Osteoblast (primary cell): ENCODE measurements at regions not wholly inside any gene's neighbourhood (a gene's known extent, or its start where the extent isn't known, plus 50 kb on each side); places are given as distances from the start of the nearest gene placed in this dataset.
A peak's percentile ranks its signal among the peaks of the same experiment; 100 is the strongest.

ENCODE experiments used
- DNase-seq: peaks from one replicate; pipeline ENCODE4 v3.0.0; 2011; ENCODE audit warnings: low spot score, mixed read lengths; ENCODE audit not compliant: insufficient read length; ENCODE audit errors: missing footprints
- H2AFZ ChIP-seq: 2 replicates; pipeline ENCODE4 v1.6.0; 2011; ENCODE audit warnings: mild to moderate bottlenecking, low read length
- H3K27ac ChIP-seq: 2 replicates; pipeline ENCODE4 v1.5.1; 2011; ENCODE audit warnings: mild to moderate bottlenecking, low read depth, low read length, moderate library complexity
- H3K27me3 ChIP-seq: 2 replicates; pipeline ENCODE4 v1.6.0; 2012; ENCODE audit warnings: mild to moderate bottlenecking, control low read depth, inconsistent platforms, low read length, moderate library complexity; ENCODE audit not compliant: insufficient read depth
- H3K36me3 ChIP-seq: 2 replicates; pipeline ENCODE4 v1.5.1; 2011; ENCODE audit warnings: mild to moderate bottlenecking, low read length, control low read depth, moderate library complexity; ENCODE audit not compliant: insufficient read depth
- H3K4me1 ChIP-seq: 2 replicates; pipeline ENCODE4 v1.5.1; 2011; ENCODE audit warnings: mild to moderate bottlenecking, low read length, control low read depth, moderate library complexity; ENCODE audit not compliant: insufficient read depth
- H3K4me2 ChIP-seq: 2 replicates; pipeline ENCODE4 v1.6.0; 2011; ENCODE audit warnings: mild to moderate bottlenecking, low read length; ENCODE audit not compliant: insufficient read depth
- H3K4me3 ChIP-seq: fragments of 200-600 bp; sonication (generic); 3 replicates; pipeline ENCODE4 v1.5.1; 2012; ENCODE audit warnings: mild to moderate bottlenecking, low read length, inconsistent platforms; ENCODE audit not compliant: insufficient read depth
- H3K79me2 ChIP-seq: 2 replicates; pipeline ENCODE4 v1.6.0; 2012; ENCODE audit warnings: mild to moderate bottlenecking, low read length, control low read depth, inconsistent platforms; ENCODE audit not compliant: insufficient read depth
- H3K9me3 ChIP-seq: 2 replicates; pipeline ENCODE4 v1.5.1; 2011; ENCODE audit warnings: low read depth, low read length, control low read depth
- H4K20me1 ChIP-seq: 2 replicates; pipeline ENCODE4 v1.6.0; 2012; ENCODE audit warnings: mild to moderate bottlenecking, low read length, control low read depth; ENCODE audit not compliant: insufficient read depth
- TF ChIP-seq, protein P1 (sequence below): IDR thresholded peaks from 2 replicates; pipeline ENCODE4 v1.5.1; 2011; ENCODE audit warnings: mild to moderate bottlenecking, low read depth, low read length, moderate library complexity; ENCODE audit errors: extremely low read depth

- Histone ChIP-seq H4K20me1 (no peaks in the 10 kb centered on the region), H2AFZ (peak overlapping the region; percentile 64), H3K4me3 (no peak overlapping the region), H3K79me2 (no peaks in the 10 kb centered on the region), H3K27me3 (no peaks in the 10 kb centered on the region), H3K9me3 (no peaks in the 10 kb centered on the region), H3K4me1 (no peaks in the 10 kb centered on the region), H3K27ac (no peak overlapping the region), H3K4me2 (no peak overlapping the region), H3K36me3 (no peaks in the 10 kb centered on the region)
- peak; percentile 69 for DNase-seq
- TF ChIP-seq, protein P1, sequence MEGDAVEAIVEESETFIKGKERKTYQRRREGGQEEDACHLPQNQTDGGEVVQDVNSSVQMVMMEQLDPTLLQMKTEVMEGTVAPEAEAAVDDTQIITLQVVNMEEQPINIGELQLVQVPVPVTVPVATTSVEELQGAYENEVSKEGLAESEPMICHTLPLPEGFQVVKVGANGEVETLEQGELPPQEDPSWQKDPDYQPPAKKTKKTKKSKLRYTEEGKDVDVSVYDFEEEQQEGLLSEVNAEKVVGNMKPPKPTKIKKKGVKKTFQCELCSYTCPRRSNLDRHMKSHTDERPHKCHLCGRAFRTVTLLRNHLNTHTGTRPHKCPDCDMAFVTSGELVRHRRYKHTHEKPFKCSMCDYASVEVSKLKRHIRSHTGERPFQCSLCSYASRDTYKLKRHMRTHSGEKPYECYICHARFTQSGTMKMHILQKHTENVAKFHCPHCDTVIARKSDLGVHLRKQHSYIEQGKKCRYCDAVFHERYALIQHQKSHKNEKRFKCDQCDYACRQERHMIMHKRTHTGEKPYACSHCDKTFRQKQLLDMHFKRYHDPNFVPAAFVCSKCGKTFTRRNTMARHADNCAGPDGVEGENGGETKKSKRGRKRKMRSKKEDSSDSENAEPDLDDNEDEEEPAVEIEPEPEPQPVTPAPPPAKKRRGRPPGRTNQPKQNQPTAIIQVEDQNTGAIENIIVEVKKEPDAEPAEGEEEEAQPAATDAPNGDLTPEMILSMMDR: no peak
Measured at GRCh38 chr4:83932750-83933391, 397.0 kb downstream of the GPAT3 start.

DNA sequence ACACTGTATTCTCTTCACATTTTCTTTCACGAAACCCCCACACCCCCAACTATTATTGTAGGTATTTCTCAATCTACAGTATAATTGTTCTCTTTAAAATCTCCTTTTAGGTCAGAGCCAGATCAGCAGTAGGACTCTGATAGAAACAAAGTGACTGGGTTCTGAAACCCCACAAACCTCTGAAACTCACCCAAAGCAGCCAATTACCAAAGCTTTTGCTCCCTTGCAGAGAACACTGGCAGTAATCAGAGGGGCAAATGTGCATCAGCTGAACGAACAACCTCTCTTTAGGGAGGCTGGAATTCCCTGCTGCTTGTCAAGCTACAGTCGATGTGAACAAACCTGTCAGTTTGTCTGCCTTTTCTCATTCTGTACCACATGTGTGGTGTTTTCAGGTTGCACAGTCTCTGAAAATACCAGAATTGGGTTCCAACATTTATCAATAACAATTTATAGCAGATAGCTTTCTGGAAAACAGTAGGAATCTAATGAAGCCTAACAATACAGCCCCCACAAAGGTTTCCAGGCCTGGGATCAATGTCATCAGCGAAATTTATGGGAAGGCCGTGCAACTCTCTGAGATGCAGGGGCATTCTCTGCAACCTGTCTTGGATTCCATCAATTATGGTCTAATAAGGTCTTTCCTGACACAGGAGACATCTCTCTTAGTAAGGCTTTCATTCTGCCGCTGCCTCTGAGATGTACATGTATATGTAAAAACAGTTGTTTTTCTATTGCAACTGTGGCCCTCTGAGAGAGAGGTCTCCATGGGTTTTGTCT lies 395.9 kb downstream of the GPAT3 start:
- H4K20me1 ChIP-seq: no peaks in the 10 kb centered on the region
- no peaks in the 10 kb centered on the region for H3K36me3 ChIP-seq
- H3K9me3 ChIP-seq: no peaks in the 10 kb centered on the region
- TF ChIP-seq, protein P1: no peak
- H3K79me2 ChIP-seq: no peaks in the 10 kb centered on the region
- H3K27me3 ChIP-seq: no peaks in the 10 kb centered on the region
- DNase-seq: no peak
- peak overlapping the region; percentile 64 for H2AFZ ChIP-seq
- no peak overlapping the region for H3K4me2 ChIP-seq
- H3K27ac ChIP-seq: no peak overlapping the region
- no peak overlapping the region for H3K4me3 ChIP-seq
- no peaks in the 10 kb centered on the region for H3K4me1 ChIP-seq

- H3K36me3 ChIP-seq: no peaks in the 10 kb centered on the region
- H2AFZ ChIP-seq: no peak overlapping the region
- no peak overlapping the region for H3K27ac ChIP-seq
- H3K9me3 ChIP-seq: no peaks in the 10 kb centered on the region
- no peaks in the 10 kb centered on the region for H4K20me1 ChIP-seq
- TF ChIP-seq, protein P1: no peak
- H3K27me3 ChIP-seq: no peaks in the 10 kb centered on the region
- no peak overlapping the region for H3K4me3 ChIP-seq
- H3K4me2 ChIP-seq: no peak overlapping the region
- no peak for DNase-seq
- no peaks in the 10 kb centered on the region for H3K79me2 ChIP-seq
- H3K4me1 ChIP-seq: no peaks in the 10 kb centered on the region
Measured at GRCh38 chr4:83929550-83929949, 393.6 kb downstream of the GPAT3 start.

DNA sequence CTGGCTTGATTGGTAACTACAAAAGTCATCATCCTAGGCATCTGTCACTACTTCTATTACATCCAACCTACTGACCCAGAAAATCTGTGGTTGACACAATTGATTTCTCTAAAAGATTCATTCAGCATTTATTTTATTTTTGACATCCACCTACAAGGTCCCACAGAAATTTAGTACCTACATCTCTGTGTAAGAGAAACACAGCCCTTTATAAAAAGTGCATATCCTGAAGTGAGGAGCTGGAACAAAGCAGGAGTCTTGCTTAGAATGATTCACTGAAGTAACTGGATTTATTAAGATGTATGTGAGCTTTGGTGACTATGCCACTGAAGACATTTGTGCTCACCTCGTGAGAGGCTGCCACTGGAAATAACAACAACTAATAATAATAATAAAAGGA lies 391.0 kb downstream of the GPAT3 start:
- Histone ChIP-seq H3K79me2 (no peaks in the 10 kb centered on the region), H3K4me2 (no peak overlapping the region), H3K27me3 (no peaks in the 10 kb centered on the region), H2AFZ (no peak overlapping the region), H3K36me3 (no peaks in the 10 kb centered on the region), H4K20me1 (no peaks in the 10 kb centered on the region), H3K4me1 (no peaks in the 10 kb centered on the region), H3K27ac (no peak overlapping the region), H3K9me3 (no peaks in the 10 kb centered on the region), H3K4me3 (no peak overlapping the region)
- no peak for DNase-seq
- TF ChIP-seq, protein P1: no peak
